Mesodermal cell (in vitro differentiated cells): ENCODE measurements at regions not wholly inside any gene's neighbourhood (a gene's known extent, or its start where the extent isn't known, plus 50 kb on each side); places are given as distances from the start of the nearest gene placed in this dataset.
A peak's percentile ranks its signal among the peaks of the same experiment; 100 is the strongest.

ENCODE experiments used
- H3K27ac ChIP-seq: 2 replicates; pipeline ENCODE4 v1.7.0; 2013; ENCODE audit warnings: mild to moderate bottlenecking, low read depth, low read length, moderate library complexity; ENCODE audit not compliant: severe bottlenecking
- H3K36me3 ChIP-seq: 2 replicates; pipeline ENCODE4 v1.7.1; 2013; ENCODE audit warnings: mild to moderate bottlenecking, low read length, moderate library complexity; ENCODE audit not compliant: control insufficient read depth, insufficient read depth
- H3K4me1 ChIP-seq: one replicate; pipeline ENCODE4 v1.7.1; 2013; ENCODE audit warnings: mild to moderate bottlenecking, low read length; ENCODE audit not compliant: insufficient read depth, control insufficient read depth, poor library complexity, severe bottlenecking
- H3K4me3 ChIP-seq: 2 replicates; pipeline ENCODE4 v1.7.0; 2013; ENCODE audit warnings: low read length, control low read depth, mild to moderate bottlenecking; ENCODE audit not compliant: insufficient read depth, poor library complexity, severe bottlenecking; ENCODE audit errors: extremely low read depth
- H3K9me3 ChIP-seq: 2 replicates; pipeline ENCODE4 v1.7.1; 2013; ENCODE audit warnings: mild to moderate bottlenecking, low read length, moderate library complexity; ENCODE audit not compliant: control insufficient read depth
- WGBS, 2 experiments: methylation state at CpG; one replicate each; pipeline ENCODE4 v1.1.5; 2013; ENCODE audit warnings: missing lambda C conversion rate in 2 of 2; ENCODE audit not compliant: insufficient coverage in 2 of 2; 5-methylcytosine and 5-hydroxymethylcytosine counted together

GRCh38 chr2:120469426-120469825 is 123.5 kb downstream of the INHBB start:
- Histone ChIP-seq H3K4me1 (peaks cover 28% of the 10 kb centered on the region), H3K4me3 (no peak overlapping the region), H3K27ac (peak overlapping the region; percentile 36), H3K36me3 (no peaks in the 10 kb centered on the region), H3K9me3 (peaks cover 7% of the 10 kb centered on the region)
- WGBS, 2 experiments = 77 to 100% methylated on average over 2 of the region's 2 CpGs

- H3K4me3 ChIP-seq = no peak overlapping the region
- H3K36me3 ChIP-seq = no peaks in the 10 kb centered on the region
- peaks cover 7% of the 10 kb centered on the region for H3K9me3 ChIP-seq
- 67 to 80% methylated on average over 11 of the region's 14 CpGs for WGBS, 2 experiments
- H3K4me1 ChIP-seq = peaks cover 22% of the 10 kb centered on the region
- peak overlapping the region; percentile 36 for H3K27ac ChIP-seq
Observed at GRCh38 chr2:120470041-120470965, 124.4 kb downstream of the INHBB start.

- WGBS, 2 experiments = 87 to 90% methylated on average over 3 to 4 of the region's 5 CpGs
- Histone ChIP-seq H3K9me3 (peaks cover 7% of the 10 kb centered on the region), H3K27ac (no peak overlapping the region), H3K36me3 (no peaks in the 10 kb centered on the region), H3K4me3 (no peak overlapping the region), H3K4me1 (peaks cover 17% of the 10 kb centered on the region)
Observed at GRCh38 chr2:120471166-120471565, 125.2 kb downstream of the INHBB start.

- peaks cover 7% of the 10 kb centered on the region for H3K9me3 ChIP-seq
- H3K4me1 ChIP-seq = peaks cover 10% of the 10 kb centered on the region
- no peaks in the 10 kb centered on the region for H3K36me3 ChIP-seq
- H3K4me3 ChIP-seq = no peak overlapping the region
- WGBS, 2 experiments = 60 to 78% methylated on average over 1 of the region's 2 CpGs
- no peak overlapping the region for H3K27ac ChIP-seq
Observed at GRCh38 chr2:120472031-120472430, 126.1 kb downstream of the INHBB start.

- Histone ChIP-seq H3K27ac (no peak overlapping the region), H3K4me3 (no peak overlapping the region), H3K9me3 (peaks cover 7% of the 10 kb centered on the region), H3K36me3 (no peaks in the 10 kb centered on the region), H3K4me1 (peaks cover 10% of the 10 kb centered on the region)
- WGBS, 2 experiments = 96 to 97% methylated on average over 7 to 8 of the region's 12 CpGs
Observed at GRCh38 chr2:120472891-120473309, 127.0 kb downstream of the INHBB start.

GRCh38 chr2:120473522-120474271 is 127.8 kb downstream of the INHBB start:
- no peaks in the 10 kb centered on the region for H3K36me3 ChIP-seq
- H3K4me1 ChIP-seq = peaks cover 10% of the 10 kb centered on the region
- no peak overlapping the region for H3K4me3 ChIP-seq
- H3K27ac ChIP-seq = no peak overlapping the region
- WGBS, 2 experiments = 78 to 89% methylated on average over 12 to 16 of the region's 16 CpGs
- H3K9me3 ChIP-seq = peaks cover 7% of the 10 kb centered on the region

- 87 to 100% methylated on average over 3 to 5 of the region's 8 CpGs for WGBS, 2 experiments
- H3K4me3 ChIP-seq = no peak overlapping the region
Observed at GRCh38 chr2:120474486-120474885, 128.6 kb downstream of the INHBB start.

GRCh38 chr2:120476141-120476540 is 130.2 kb downstream of the INHBB start:
- Histone ChIP-seq H3K4me1 (no peaks in the 10 kb centered on the region), H3K36me3 (no peaks in the 10 kb centered on the region), H3K27ac (no peak overlapping the region), H3K4me3 (no peak overlapping the region), H3K9me3 (peaks cover 7% of the 10 kb centered on the region)
- WGBS, 2 experiments = 94 to 100% methylated on average over 2 to 5 of the region's 7 CpGs

More at GRCh38 chr2:120474486-120474885, 128.6 kb downstream of the INHBB start:
- Histone ChIP-seq H3K36me3 (no peaks in the 10 kb centered on the region), H3K27ac (no peak overlapping the region), H3K9me3 (peaks cover 7% of the 10 kb centered on the region), H3K4me1 (peaks cover 10% of the 10 kb centered on the region)

- 76 to 89% methylated on average over 3 of the region's 3 CpGs for WGBS, 2 experiments
- no peak overlapping the region for H3K27ac ChIP-seq
- no peaks in the 10 kb centered on the region for H3K4me1 ChIP-seq
- H3K36me3 ChIP-seq = no peaks in the 10 kb centered on the region
- H3K9me3 ChIP-seq = peaks cover under 1% of the 10 kb centered on the region
- no peak overlapping the region for H3K4me3 ChIP-seq
Observed at GRCh38 chr2:120477198-120477597, 131.3 kb downstream of the INHBB start.

GRCh38 chr2:120477831-120478481 is 132.0 kb downstream of the INHBB start:
- Histone ChIP-seq H3K4me1 (no peaks in the 10 kb centered on the region), H3K36me3 (no peaks in the 10 kb centered on the region), H3K27ac (no peak overlapping the region), H3K9me3 (no peaks in the 10 kb centered on the region), H3K4me3 (no peak overlapping the region)
- WGBS, 2 experiments = 81 to 89% methylated on average over 4 to 6 of the region's 6 CpGs
